NCI-H2029 treated with DMSO at 0.1 percent for 48 hours (cell line): ENCODE measurements at regions not wholly inside any gene's neighbourhood (a gene's known extent, or its start where the extent isn't known, plus 50 kb on each side); places are given as distances from the start of the nearest gene placed in this dataset.
"Not testable (repeated sequence)": the region's sequence is repeated elsewhere in the genome, so short reads cannot be mapped to it uniquely, and the experiment has no call there.

Experiments used
- DNase-seq: peaks from one replicate; lab custom pipeline; 2025; lab: John Stamatoyannopoulos, UW

GRCh38 chr3:197368330-197368729 lies 69.9 kb upstream of the DLG1 start:
- DNase-seq = no peak

GRCh38 chr3:197367081-197367780 lies 68.8 kb upstream of the DLG1 start:
- peak; percentile 87 for DNase-seq

GRCh38 chr3:197366301-197367044 lies 68.1 kb upstream of the DLG1 start:
- DNase-seq = no peak

- no peak for DNase-seq
Measured at GRCh38 chr3:197365586-197365985, 67.2 kb upstream of the DLG1 start.

- peak; percentile 49 for DNase-seq
Measured at GRCh38 chr3:197364410-197365071, 66.1 kb upstream of the DLG1 start.

- DNase-seq = no peak
Measured at GRCh38 chr3:197363553-197364409, 65.4 kb upstream of the DLG1 start.

GRCh38 chr3:197362081-197362480 lies 63.7 kb upstream of the DLG1 start:
- DNase-seq = no peak

GRCh38 chr3:197360095-197360494 lies 61.7 kb upstream of the DLG1 start:
- not testable (repeated sequence) for DNase-seq

- not testable (repeated sequence) for DNase-seq
Measured at GRCh38 chr3:197359476-197359875, 61.1 kb upstream of the DLG1 start.

- DNase-seq = no peak
Measured at GRCh38 chr3:197356741-197357140, 58.3 kb upstream of the DLG1 start.

- DNase-seq = peak; percentile 28
Measured at GRCh38 chr3:197356275-197356674, 57.9 kb upstream of the DLG1 start.

- peak; percentile 11 for DNase-seq
Measured at GRCh38 chr3:197355713-197356112, 57.3 kb upstream of the DLG1 start.

GRCh38 chr3:197354568-197355001 lies 56.2 kb upstream of the DLG1 start:
- DNase-seq = no peak

- no peak for DNase-seq
Measured at GRCh38 chr3:197353867-197354567, 55.6 kb upstream of the DLG1 start.

- no peak for DNase-seq
Measured at GRCh38 chr3:197353001-197353866, 54.8 kb upstream of the DLG1 start.

- no peak for DNase-seq
Measured at GRCh38 chr3:197352382-197352781, 54.0 kb upstream of the DLG1 start.

- DNase-seq = no peak
Measured at GRCh38 chr3:197350446-197350845, 52.0 kb upstream of the DLG1 start.

GRCh38 chr3:197349368-197349767 lies 51.0 kb upstream of the DLG1 start:
- no peak for DNase-seq
